GM18499 (cell line): ENCODE measurements at regions not wholly inside any gene's neighbourhood (a gene's known extent, or its start where the extent isn't known, plus 50 kb on each side); places are given as distances from the start of the nearest gene placed in this dataset.
"Not testable (repeated sequence)": the region's sequence is repeated elsewhere in the genome, so short reads cannot be mapped to it uniquely, and the experiment has no call there.

Experiments
- ATAC-seq: cut with Tn5 transposase; IDR thresholded peaks from one replicate; pipeline ENCODE4 v1.9.1; 2021; ENCODE audit warnings: moderate number of reproducible peaks; ENCODE audit not compliant: insufficient read depth, unreplicated experiment

- no peak for ATAC-seq
Observed at GRCh38 chr18:11468617-11469016, 140.8 kb upstream of the SLC35G4 start.

DNA sequence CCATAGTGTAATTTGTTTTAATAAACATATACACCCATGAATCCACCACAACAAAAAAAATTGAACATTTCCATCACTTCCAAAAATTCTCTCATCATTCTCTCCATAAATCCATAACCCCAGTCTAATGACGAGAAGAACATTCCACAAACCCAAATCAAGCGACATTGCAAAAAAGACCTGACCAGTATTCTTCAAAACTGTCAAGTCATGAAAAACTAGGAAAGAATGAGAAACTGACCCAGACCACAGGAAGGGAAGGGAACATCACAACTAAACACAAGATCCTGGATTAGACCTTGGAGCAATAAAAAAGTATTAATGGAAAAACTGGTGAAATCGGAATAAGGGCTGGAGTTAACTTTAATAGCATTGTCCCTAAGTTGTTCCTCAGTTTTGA is 141.3 kb upstream of the SLC35G4 start:
- ATAC-seq: no peak

- ATAC-seq: no peak
Observed at GRCh38 chr18:11467611-11468010, 141.8 kb upstream of the SLC35G4 start.

GRCh38 chr18:11464129-11464528 is 145.3 kb upstream of the SLC35G4 start:
- ATAC-seq: no peak

GRCh38 chr18:11458447-11458846 is 150.9 kb upstream of the SLC35G4 start:
- ATAC-seq: no peak

DNA sequence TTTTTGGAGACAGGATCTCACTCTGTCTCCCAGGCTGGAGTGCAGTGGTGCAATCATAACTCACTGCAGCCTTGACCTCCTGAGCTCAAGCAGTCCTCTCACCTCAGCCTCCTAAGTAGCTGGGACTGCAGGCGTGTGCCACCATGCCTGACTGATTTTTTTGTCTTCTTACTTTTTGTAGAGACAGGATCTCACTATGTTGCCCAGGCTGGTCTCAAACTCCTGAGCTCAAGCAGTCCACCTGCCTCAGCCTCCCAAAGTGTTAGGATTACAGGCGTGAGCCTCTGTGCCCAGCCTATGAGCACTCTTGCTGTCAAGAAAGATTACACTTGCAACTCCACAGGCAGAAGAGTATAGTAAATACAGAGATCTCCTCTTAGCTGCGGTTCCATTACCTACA is 151.5 kb upstream of the SLC35G4 start:
- ATAC-seq: not testable (repeated sequence)

DNA sequence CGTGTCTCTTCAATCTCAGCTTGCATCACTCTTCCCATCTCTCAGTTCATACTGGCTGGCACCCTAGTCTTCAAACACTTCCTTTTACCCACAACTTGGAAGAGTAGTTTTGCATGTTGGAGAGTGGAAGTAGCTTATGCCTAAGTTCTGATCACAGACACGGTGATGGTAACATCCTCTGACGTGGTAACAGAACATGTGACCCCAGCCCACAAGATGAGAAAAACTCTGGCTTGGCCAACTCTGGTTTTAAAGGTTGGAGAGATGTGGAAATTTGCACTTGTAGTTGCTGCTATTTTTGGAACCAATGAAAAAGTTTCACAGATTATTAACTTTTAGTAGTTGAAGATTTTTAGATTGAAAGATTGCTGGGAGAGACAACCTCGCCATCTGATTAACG is 155.4 kb upstream of the SLC35G4 start:
- ATAC-seq: no peak

DNA sequence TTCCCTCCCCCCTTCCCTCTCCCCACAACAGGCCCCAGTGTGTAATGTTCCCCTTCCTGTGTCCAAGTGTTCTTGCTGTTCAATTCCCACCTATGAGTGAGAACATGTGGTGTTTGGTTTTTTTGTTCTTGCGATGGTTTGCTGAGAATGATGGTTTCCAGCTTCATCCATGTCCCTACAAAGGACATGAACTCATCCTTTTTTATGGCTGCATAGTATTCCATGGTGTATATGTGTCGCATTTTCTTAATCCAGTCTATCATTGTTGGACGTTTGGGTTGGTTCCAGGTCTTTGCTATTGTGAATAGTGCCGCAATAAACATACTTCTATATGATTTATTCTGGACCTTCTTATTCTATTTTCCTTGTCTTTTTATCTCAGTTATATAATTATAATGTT is 165.2 kb upstream of the SLC35G4 start:
- ATAC-seq: not testable (repeated sequence)

GRCh38 chr18:11437046-11437445 is 172.3 kb upstream of the SLC35G4 start:
- ATAC-seq: no peak

DNA sequence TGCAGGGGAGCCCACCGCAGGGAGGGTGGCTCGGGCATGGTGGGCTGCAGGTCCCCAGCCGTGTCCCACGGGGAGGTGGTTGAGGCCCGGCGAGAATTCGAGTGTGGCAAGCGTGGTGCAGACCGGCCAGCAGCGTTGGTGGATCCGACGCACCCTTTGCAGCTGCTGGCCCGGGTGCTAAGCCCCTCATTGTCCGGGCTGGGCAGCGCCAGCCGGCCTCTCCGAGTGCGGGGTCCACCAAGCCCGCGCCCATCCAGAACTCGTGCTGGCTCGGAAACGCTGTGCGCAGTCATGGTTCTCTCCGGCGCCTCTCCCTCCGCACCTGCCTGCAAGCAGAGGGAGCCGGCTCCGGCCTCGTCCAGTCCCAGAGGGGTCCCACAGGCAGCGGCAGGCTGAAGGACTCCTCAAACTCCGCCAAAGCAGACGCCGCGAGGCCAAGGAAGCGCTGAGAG is 177.0 kb upstream of the SLC35G4 start:
- no peak for ATAC-seq

- ATAC-seq: no peak
Observed at GRCh38 chr18:11429876-11430275, 179.5 kb upstream of the SLC35G4 start.

GRCh38 chr18:11425211-11425610 is 184.2 kb upstream of the SLC35G4 start:
- no peak for ATAC-seq

DNA sequence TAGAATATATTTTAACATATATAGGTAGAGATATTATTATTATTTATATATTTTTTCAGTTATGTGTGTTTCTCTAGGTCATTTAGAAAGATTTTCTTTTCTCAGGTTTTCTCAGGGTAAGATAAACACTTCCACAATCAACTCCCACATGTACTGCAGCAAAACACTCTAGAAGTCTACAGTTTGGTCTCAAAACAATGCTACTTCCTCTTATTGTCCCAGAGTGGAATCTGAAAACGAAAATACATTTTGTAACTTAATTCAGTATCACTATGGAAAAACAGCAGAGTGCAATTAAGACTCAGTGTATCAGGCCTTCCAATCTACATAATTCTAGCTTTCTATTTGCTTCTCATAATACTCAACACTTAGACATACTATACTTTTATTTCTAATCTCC is 190.1 kb upstream of the SLC35G4 start:
- no peak for ATAC-seq

DNA sequence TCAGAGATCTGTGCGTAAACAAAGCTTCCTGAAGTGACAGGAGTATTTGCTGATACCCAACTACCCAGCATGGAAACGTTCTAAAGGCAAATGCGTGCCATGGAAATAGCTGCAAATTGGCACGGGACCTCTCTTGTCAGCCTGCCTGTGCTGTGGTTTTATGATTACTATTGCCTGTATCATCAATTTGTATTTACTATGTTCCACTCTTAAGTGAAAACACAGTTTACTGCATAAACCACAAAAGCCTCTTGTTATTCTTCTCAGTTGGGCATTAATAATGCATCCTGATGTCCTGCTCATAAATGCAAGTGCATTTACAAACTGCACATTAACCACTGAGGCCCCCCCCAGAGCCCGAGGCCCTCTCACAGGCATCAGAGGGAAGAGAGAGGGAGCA is 196.6 kb upstream of the SLC35G4 start:
- ATAC-seq: no peak

- ATAC-seq: no peak
Observed at GRCh38 chr18:11411048-11411447, 198.3 kb upstream of the SLC35G4 start.

- ATAC-seq: no peak
Observed at GRCh38 chr18:11408555-11409065, 200.8 kb upstream of the SLC35G4 start.

- ATAC-seq: no peak
Observed at GRCh38 chr18:11407940-11408339, 201.5 kb upstream of the SLC35G4 start.

DNA sequence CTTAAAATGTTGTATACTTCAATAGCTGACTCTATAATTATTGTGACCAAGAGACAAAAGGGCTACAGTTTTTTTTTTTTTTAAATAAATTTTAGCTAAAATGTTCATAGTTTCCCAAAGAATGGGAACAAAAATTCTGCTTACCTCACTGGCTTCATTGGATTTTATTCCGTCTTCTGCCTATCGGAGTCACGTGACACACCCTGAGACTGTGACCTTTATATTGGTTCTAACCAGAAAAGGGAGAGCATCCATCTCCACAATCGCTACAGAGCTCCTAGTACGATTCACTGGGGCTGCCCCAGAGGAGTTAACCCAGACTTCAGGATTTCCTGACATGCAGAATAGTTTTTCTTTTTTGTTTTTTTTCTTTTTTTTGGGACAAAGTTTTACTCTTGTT is 203.6 kb upstream of the SLC35G4 start:
- ATAC-seq: no peak

- ATAC-seq: no peak
Observed at GRCh38 chr18:11400703-11401102, 208.7 kb upstream of the SLC35G4 start.

- ATAC-seq: no peak
Observed at GRCh38 chr18:11398625-11399024, 210.8 kb upstream of the SLC35G4 start.

- no peak for ATAC-seq
Observed at GRCh38 chr18:11392980-11393885, 216.2 kb upstream of the SLC35G4 start.

DNA sequence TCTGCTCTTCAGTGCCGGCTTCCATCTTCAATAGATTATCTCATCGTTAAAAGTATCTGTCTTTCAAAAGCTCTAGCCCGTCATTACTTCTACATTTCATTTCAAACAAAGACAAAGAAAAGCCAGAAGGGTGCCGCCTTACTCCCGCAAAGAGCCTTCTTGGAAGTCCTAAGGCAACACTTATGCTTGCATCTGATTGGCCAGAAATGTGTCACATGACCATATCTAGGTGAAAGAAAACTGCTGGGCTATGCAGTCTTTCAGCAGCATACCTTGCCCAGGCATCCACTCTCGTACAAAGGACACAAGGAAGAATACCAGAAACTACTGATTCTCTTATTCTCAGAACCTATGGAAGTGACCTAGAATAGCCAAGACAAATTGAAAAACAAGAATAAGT is 217.1 kb upstream of the SLC35G4 start:
- no peak for ATAC-seq
